HUES6 (cell line): ENCODE measurements at regions not wholly inside any gene's neighbourhood (a gene's known extent, or its start where the extent isn't known, plus 50 kb on each side); places are given as distances from the start of the nearest gene placed in this dataset.

Experiments used
- H3K27ac ChIP-seq: 2 replicates; pipeline ENCODE4 v1.7.0; 2013; ENCODE audit warnings: low read depth, mild to moderate bottlenecking, low read length, inconsistent platforms
- H3K27me3 ChIP-seq: 2 replicates; pipeline ENCODE4 v1.6.1; 2013; ENCODE audit warnings: low read length; ENCODE audit not compliant: control insufficient read depth, insufficient read depth
- H3K36me3 ChIP-seq: 2 replicates; pipeline ENCODE4 v1.6.1; 2013; ENCODE audit warnings: low read length; ENCODE audit not compliant: control insufficient read depth, insufficient read depth
- H3K4me1 ChIP-seq: 2 replicates; pipeline ENCODE4 v1.6.1; 2013; ENCODE audit warnings: low read length; ENCODE audit not compliant: control insufficient read depth, insufficient read depth
- H3K4me3 ChIP-seq: 2 replicates; pipeline ENCODE4 v1.5.1; 2013; ENCODE audit warnings: low read depth, low read length
- H3K9ac ChIP-seq: one replicate; pipeline ENCODE4 v1.6.1; 2013; ENCODE audit warnings: mild to moderate bottlenecking, low read length
- H3K9me3 ChIP-seq: 2 replicates; pipeline ENCODE4 v1.6.1; 2013; ENCODE audit warnings: low read depth, low read length; ENCODE audit not compliant: control insufficient read depth, insufficient read depth

DNA sequence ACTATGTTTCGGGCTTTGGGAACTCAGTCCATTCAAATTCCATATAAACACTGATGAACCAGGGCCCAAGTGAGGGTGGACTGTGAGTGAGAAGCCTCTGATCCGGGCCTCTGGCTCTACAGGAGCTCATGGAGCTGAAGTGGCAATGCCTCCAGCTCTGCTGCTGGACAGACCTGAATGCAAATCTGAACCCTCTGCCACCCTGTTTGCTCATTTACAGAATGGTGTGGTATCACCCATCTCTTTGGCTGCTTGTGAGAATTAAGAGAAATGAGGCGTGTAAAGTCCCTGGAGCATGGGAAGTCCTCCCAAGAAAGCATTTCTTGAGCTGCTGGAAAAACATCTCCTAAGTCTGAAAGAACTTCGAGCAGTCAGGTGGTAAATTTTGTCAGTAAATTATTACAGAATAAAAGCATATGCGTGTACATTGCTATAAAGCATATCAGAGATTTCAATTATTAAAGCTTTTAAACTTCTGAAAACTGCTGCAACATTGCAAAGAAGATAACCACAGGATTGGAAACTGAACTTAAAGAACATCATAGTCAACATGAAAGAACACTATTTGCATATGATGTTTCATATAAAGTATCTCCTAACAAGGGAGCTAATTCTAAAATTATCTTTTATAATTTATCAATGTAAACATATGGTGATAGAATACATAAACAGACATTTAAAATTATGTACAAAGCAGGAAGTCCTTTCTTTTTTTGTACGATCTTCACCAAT, 369.0 kb downstream of the UQCRFS1 start:
- H3K36me3 ChIP-seq = no peaks in the 10 kb centered on the region
- H3K4me3 ChIP-seq = no peak overlapping the region
- H3K27me3 ChIP-seq = no peaks in the 10 kb centered on the region
- H3K9me3 ChIP-seq = peaks cover 6% of the 10 kb centered on the region; the same call in 1 of the 2 replicates
- H3K4me1 ChIP-seq = peaks cover 20% of the 10 kb centered on the region
- no peak overlapping the region for H3K27ac ChIP-seq
- no peak overlapping the region for H3K9ac ChIP-seq

- peaks cover 20% of the 10 kb centered on the region for H3K4me1 ChIP-seq
- H3K27ac ChIP-seq = no peak overlapping the region
- no peak overlapping the region for H3K9ac ChIP-seq
- no peaks in the 10 kb centered on the region for H3K36me3 ChIP-seq
- H3K9me3 ChIP-seq = no peaks in the 10 kb centered on the region
- no peaks in the 10 kb centered on the region for H3K27me3 ChIP-seq
- no peak overlapping the region for H3K4me3 ChIP-seq
Observed at GRCh38 chr19:28841531-28841930, 371.4 kb downstream of the UQCRFS1 start.

- Histone ChIP-seq H3K36me3 (no peaks in the 10 kb centered on the region), H3K9ac (no peak overlapping the region), H3K4me1 (peaks cover 20% of the 10 kb centered on the region), H3K4me3 (no peak overlapping the region), H3K9me3 (no peaks in the 10 kb centered on the region), H3K27ac (no peak overlapping the region), H3K27me3 (no peaks in the 10 kb centered on the region)
Observed at GRCh38 chr19:28840891-28841290, 372.1 kb downstream of the UQCRFS1 start.

DNA sequence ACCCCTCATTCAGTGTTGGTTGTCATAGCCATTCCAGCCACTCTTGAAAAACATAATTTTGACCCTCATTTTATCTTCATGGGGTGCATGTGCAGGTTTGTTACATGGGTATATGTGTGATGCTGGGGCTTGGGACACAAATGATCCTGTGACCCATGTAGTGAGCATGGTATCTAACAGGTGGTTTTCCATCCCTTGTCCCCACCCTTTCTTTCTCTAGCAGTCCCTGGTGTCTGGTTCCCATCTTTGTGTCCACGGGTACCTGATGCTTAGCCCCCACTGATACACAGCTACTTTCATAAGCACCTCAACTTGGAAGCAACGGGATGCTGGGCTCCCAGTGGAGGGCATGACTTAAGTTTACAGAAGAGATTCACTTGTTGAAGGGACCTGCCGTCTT, 373.5 kb downstream of the UQCRFS1 start:
- Histone ChIP-seq H3K36me3 (no peaks in the 10 kb centered on the region), H3K27ac (no peak overlapping the region), H3K4me3 (no peak overlapping the region), H3K27me3 (no peaks in the 10 kb centered on the region), H3K9ac (no peak overlapping the region), H3K9me3 (no peaks in the 10 kb centered on the region), H3K4me1 (peaks cover 15% of the 10 kb centered on the region)

- Histone ChIP-seq H3K27ac (no peak overlapping the region), H3K27me3 (no peaks in the 10 kb centered on the region), H3K9me3 (no peaks in the 10 kb centered on the region), H3K9ac (no peak overlapping the region), H3K4me3 (no peak overlapping the region), H3K36me3 (no peaks in the 10 kb centered on the region), H3K4me1 (peaks cover 15% of the 10 kb centered on the region)
Observed at GRCh38 chr19:28838909-28839308, 374.0 kb downstream of the UQCRFS1 start.

DNA sequence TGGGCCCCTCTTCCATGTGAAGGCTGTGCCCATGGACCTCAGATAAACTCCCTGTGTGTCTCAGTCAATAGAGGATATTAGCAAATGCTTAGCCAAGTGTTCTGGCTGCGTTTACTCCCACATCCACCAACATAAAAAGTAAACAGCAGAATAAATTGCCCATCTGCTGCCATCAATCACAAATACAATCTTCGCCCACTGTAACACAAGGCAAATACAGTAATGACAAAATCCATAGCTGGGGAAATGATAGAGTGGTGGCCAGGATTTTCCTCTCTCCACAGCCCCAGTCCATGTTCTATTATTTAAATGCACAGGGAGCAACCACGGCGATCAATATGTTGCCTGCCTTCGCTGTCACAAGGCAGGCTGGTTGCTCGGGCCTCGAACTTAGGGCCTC, 376.5 kb downstream of the UQCRFS1 start:
- Histone ChIP-seq H3K27ac (no peak overlapping the region), H3K9ac (no peak overlapping the region), H3K27me3 (no peaks in the 10 kb centered on the region), H3K4me3 (no peak overlapping the region), H3K9me3 (no peaks in the 10 kb centered on the region), H3K4me1 (peaks cover 21% of the 10 kb centered on the region), H3K36me3 (no peaks in the 10 kb centered on the region)

DNA sequence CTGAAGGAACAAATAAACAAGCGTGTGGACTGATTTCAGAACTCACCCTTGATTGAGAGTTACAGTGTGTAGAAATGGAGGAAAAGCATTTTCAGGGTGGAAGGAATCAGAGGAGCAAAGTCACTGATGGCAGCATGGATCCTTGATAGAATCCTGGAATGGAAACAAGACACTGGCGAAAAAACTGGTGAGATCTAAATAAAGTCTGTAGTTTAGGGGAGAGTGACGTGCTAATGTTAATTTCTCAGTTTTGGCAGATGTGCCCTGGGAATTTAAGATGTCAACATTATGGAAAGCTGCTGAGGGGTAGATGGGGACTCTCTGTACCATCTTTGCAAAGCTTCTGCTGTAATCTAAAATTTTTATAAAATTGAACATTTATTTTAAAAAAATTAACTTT, 378.0 kb downstream of the UQCRFS1 start:
- Histone ChIP-seq H3K4me3 (no peak overlapping the region), H3K27ac (no peak overlapping the region)

DNA sequence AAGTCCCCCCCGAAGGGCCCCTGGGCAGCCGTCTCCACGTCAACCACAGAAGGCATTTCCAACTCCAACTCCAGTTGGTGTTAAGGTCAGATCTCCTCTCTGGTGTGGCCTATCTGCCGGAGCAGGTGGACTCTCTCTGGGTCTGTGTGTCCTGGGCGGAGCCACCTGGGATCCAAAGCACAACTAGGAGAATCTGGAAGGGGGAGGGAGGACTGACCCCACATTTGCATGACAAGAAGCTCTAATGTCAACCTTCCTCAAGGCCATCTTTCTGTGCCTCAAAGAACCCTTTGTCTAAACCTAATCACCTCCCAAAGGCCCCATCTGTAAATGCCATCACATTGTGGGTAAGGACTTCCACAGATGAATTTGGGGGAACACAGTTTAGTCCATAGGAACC, 381.5 kb downstream of the UQCRFS1 start:
- no peak overlapping the region for H3K4me3 ChIP-seq

More for the DNA sequence above, 378.0 kb downstream of the UQCRFS1 start:
- Histone ChIP-seq H3K9me3 (no peaks in the 10 kb centered on the region), H3K27me3 (no peaks in the 10 kb centered on the region), H3K9ac (no peak overlapping the region), H3K4me1 (peaks cover 18% of the 10 kb centered on the region), H3K36me3 (no peaks in the 10 kb centered on the region)

DNA sequence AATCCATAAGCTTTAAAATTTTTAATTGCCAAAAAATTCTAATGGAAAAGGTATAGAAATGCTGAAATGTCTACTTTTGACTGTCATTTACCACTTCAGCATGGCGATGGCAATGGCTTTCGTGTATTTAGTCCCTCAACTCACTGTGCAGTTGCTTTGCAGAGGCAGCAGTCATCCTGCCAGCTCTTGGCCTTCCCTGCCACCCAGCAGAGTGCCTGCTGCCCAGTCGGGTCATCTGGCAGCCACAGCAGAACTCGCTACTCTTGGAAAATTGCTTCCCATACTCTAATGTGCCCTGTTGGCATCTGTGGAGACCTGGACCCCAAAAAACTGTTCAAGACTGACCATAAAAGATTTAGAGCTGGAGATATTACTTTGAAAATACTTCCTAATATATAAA, 383.2 kb downstream of the UQCRFS1 start:
- H3K4me1 ChIP-seq = peaks cover 15% of the 10 kb centered on the region
- H3K27me3 ChIP-seq = no peaks in the 10 kb centered on the region
- H3K36me3 ChIP-seq = no peaks in the 10 kb centered on the region

More for the DNA sequence above, 381.5 kb downstream of the UQCRFS1 start:
- Histone ChIP-seq H3K27me3 (no peaks in the 10 kb centered on the region), H3K4me1 (peaks cover 15% of the 10 kb centered on the region), H3K27ac (no peak overlapping the region), H3K9me3 (no peaks in the 10 kb centered on the region), H3K9ac (no peak overlapping the region), H3K36me3 (no peaks in the 10 kb centered on the region)

GRCh38 chr19:28829359-28829758, 383.6 kb downstream of the UQCRFS1 start:
- Histone ChIP-seq H3K9ac (no peak overlapping the region), H3K27ac (no peak overlapping the region), H3K4me3 (no peak overlapping the region), H3K36me3 (no peaks in the 10 kb centered on the region), H3K4me1 (peaks cover 17% of the 10 kb centered on the region), H3K9me3 (no peaks in the 10 kb centered on the region), H3K27me3 (no peaks in the 10 kb centered on the region)

More for the DNA sequence above, 383.2 kb downstream of the UQCRFS1 start:
- Histone ChIP-seq H3K9me3 (no peaks in the 10 kb centered on the region), H3K4me3 (no peak overlapping the region), H3K9ac (no peak overlapping the region), H3K27ac (no peak overlapping the region)

- peaks cover 27% of the 10 kb centered on the region for H3K4me1 ChIP-seq
- no peaks in the 10 kb centered on the region for H3K27me3 ChIP-seq
- no peaks in the 10 kb centered on the region for H3K36me3 ChIP-seq
- no peak overlapping the region for H3K9ac ChIP-seq
- H3K9me3 ChIP-seq = no peaks in the 10 kb centered on the region
- H3K4me3 ChIP-seq = no peak overlapping the region
- H3K27ac ChIP-seq = no peak overlapping the region
Observed at GRCh38 chr19:28828276-28828870, 384.6 kb downstream of the UQCRFS1 start.
